GM12878 (cell line): ENCODE measurements at regions not wholly inside any gene's neighbourhood (a gene's known extent, or its start where the extent isn't known, plus 50 kb on each side); places are given as distances from the start of the nearest gene placed in this dataset.

ENCODE experiments used
- ATAC-seq: fragments of 200-7000 bp; cut with Tn5 transposase; 3 replicates; pipeline ENCODE4 v1.9.1; 2020; ENCODE audit warnings: mild to moderate bottlenecking, moderate library complexity
- BruUV-seq: library from RNA; stranded (reverse); fragments of 400-500 nt; replicated peaks from 2 replicates; lab custom pipeline; 2021; lab: Mats Ljungman, UMichigan
- CTCF ChIA-PET: fragments of 300-600 bp; sonication (Branson Sonifier 250); formaldehyde crosslinking; extraction: SDS; loops from one replicate; lab custom pipeline; 2021; ENCODE audit warnings: inconsistent platforms; lab: Yijun Ruan, JAX
- POLR2A ChIA-PET: fragments of 350-600 bp; formaldehyde crosslinking; extraction: SDS; loops from one replicate; lab custom pipeline; 2021; ENCODE audit warnings: inconsistent platforms; lab: Charles Lee
- RAD21 ChIA-PET: fragments of 300-600 bp; sonication (Branson Sonifier 250); formaldehyde crosslinking; loops from one replicate; lab custom pipeline; 2023; ENCODE audit warnings: antibody characterized with exemption; ENCODE audit not compliant: unreplicated experiment; lab: Charles Lee
- SMC1A ChIA-PET: fragments of 300-600 bp; sonication (Branson Sonifier 250); formaldehyde crosslinking; loops from one replicate; lab custom pipeline; 2023; ENCODE audit not compliant: unreplicated experiment, uncharacterized antibody; lab: Charles Lee
- DNase-seq: peaks from one replicate; pipeline ENCODE4 v3.0.0-alpha.2; 2011; ENCODE audit warnings: low read depth, low spot score
- FAIRE-seq: peaks from 3 replicates; lab custom pipeline; 2011; peaks lifted over from hg19 to GRCh38; lab: Jason Lieb, UNC
- H2AFZ ChIP-seq: 2 replicates; pipeline ENCODE4 v1.6.0; 2011; ENCODE audit warnings: low read depth, low read length, control low read depth; ENCODE audit not compliant: control insufficient read depth
- H3K27ac ChIP-seq: 2 replicates; pipeline ENCODE4 v1.5.1; 2011; ENCODE audit warnings: control low read depth; ENCODE audit not compliant: control insufficient read depth, insufficient read depth
- H3K27me3 ChIP-seq, 2 experiments: replicated peaks in 1 of 2; 2 replicates each; pipeline versions ENCODE4 v1.6.0 to v1.6.1; 2011; ENCODE audit warnings: low read length in 1 of 2; ENCODE audit not compliant: control insufficient read depth in 2 of 2, insufficient read depth in 2 of 2
- H3K36me3 ChIP-seq, 2 experiments: 2 replicates each; pipeline ENCODE4 v1.5.1; 2011; ENCODE audit warnings: low read length in 1 of 2; ENCODE audit not compliant: control insufficient read depth in 2 of 2, insufficient read depth in 2 of 2
- H3K4me1 ChIP-seq: 2 replicates; pipeline ENCODE4 v1.6.1; 2011; ENCODE audit warnings: mild to moderate bottlenecking, low read length, moderate library complexity, mixed read lengths; ENCODE audit not compliant: control insufficient read depth, insufficient read depth
- H3K4me2 ChIP-seq: 2 replicates; pipeline ENCODE4 v1.6.0; 2011; ENCODE audit warnings: control low read depth; ENCODE audit not compliant: control insufficient read depth, insufficient read depth
- H3K4me3 ChIP-seq: fragments of 200-600 bp; sonication (generic); 2 replicates; pipeline ENCODE4 v1.5.1; 2016
- H3K79me2 ChIP-seq: 2 replicates; pipeline ENCODE4 v1.6.0; 2011; ENCODE audit warnings: low read length; ENCODE audit not compliant: control insufficient read depth, insufficient read depth
- H3K9ac ChIP-seq: 2 replicates; pipeline ENCODE4 v1.8.0; 2011; ENCODE audit warnings: low read length, control low read depth, mixed read lengths; ENCODE audit not compliant: control insufficient read depth, insufficient read depth
- H3K9me3 ChIP-seq: replicated peaks from 3 replicates; pipeline ENCODE4 v1.5.1; 2011; ENCODE audit warnings: mild to moderate bottlenecking, low read length; ENCODE audit not compliant: control insufficient read depth, insufficient read depth
- H4K20me1 ChIP-seq: 2 replicates; pipeline ENCODE4 v1.6.0; 2011; ENCODE audit not compliant: control insufficient read depth, insufficient read depth
- BMI1 ChIP-seq: fragments of 450-650 bp; IDR thresholded peaks from 2 replicates; pipeline ENCODE4 v1.6.1; 2016; ENCODE audit warnings: mild to moderate bottlenecking, moderate library complexity, borderline replicate concordance
- CHD1 ChIP-seq: IDR thresholded peaks from 2 replicates; pipeline ENCODE4 v1.6.1; 2012; ENCODE audit warnings: low read depth, low read length, improper control_type of control experiment
- CREB1 ChIP-seq: IDR thresholded peaks from 2 replicates; pipeline ENCODE4 v1.6.1; 2012; ENCODE audit warnings: low read depth, mild to moderate bottlenecking, inconsistent platforms
- HDAC6 ChIP-seq: fragments of 200-600 bp; sonication (generic); IDR thresholded peaks from one replicate; pipeline ENCODE4 v1.8.0; 2017; ENCODE audit warnings: antibody characterized with exemption; ENCODE audit not compliant: unreplicated experiment
- MTA2 ChIP-seq: fragments of 450-650 bp; IDR thresholded peaks from 2 replicates; pipeline ENCODE4 v1.6.1; 2016; ENCODE audit warnings: low read depth, mild to moderate bottlenecking, moderate library complexity
- POLR2AphosphoS2 ChIP-seq: IDR thresholded peaks from 2 replicates; pipeline ENCODE4 v1.6.1; 2011; ENCODE audit warnings: low read depth, mild to moderate bottlenecking, low read length, improper control_type of control experiment, moderate library complexity
- STAT3 ChIP-seq: IDR thresholded peaks from 2 replicates; pipeline ENCODE4 v1.6.1; 2011; ENCODE audit warnings: low read depth, low read length, improper control_type of control experiment
- ZNF384 ChIP-seq: IDR thresholded peaks from 2 replicates; pipeline ENCODE4 v1.6.1; 2012; ENCODE audit warnings: low read depth, mild to moderate bottlenecking, low read length, improper control_type of control experiment, borderline replicate concordance
- WGBS: methylation state at CpG from one replicate; pipeline ENCODE4 v1.1.6; 2016; ENCODE audit warnings: low lambda C conversion rate; ENCODE audit not compliant: insufficient replicate concordance, insufficient coverage; ENCODE audit errors: missing lambda C conversion rate; 5-methylcytosine and 5-hydroxymethylcytosine counted together
- in situ Hi-C: fragments of 300-500 bp; cut with MboI; formaldehyde crosslinking; loops from 9 replicates; pipeline ENCODE4 v1.14.3; 2018; ENCODE audit warnings: mixed read lengths
- intact Hi-C: fragments of 100-400 bp; cut with micrococcal nuclease; formaldehyde crosslinking; loops from one replicate; pipeline ENCODE4 v1.14.2; 2022; ENCODE audit not compliant: unreplicated experiment
- TF ChIP-seq, protein P1 (sequence below): fragments of 450-650 bp; IDR thresholded peaks from 2 replicates; pipeline ENCODE4 v1.6.1; 2017; ENCODE audit warnings: low read depth, mild to moderate bottlenecking, moderate library complexity
- TF ChIP-seq, protein P2 (sequence below): fragments of 150-350 bp; IDR thresholded peaks from 2 replicates; pipeline ENCODE4 v1.6.1; 2014; ENCODE audit warnings: mild to moderate bottlenecking, low read depth, low read length

GRCh38 chr1:102096162-102096561 is 99.4 kb upstream of the OLFM3 start:
- FAIRE-seq (no peak), ATAC-seq (no peak), DNase-seq (no peak)
- H3K36me3 ChIP-seq: no peaks in the 10 kb centered on the region
- H2AFZ ChIP-seq: no peak overlapping the region
- TF ChIP-seq ZNF384 (no peak), STAT3 (no peak), CHD1 (no peak), HDAC6 (no peak), MTA2 (no peak), BMI1 (no peak), CREB1 (no peak), POLR2AphosphoS2 (no peak)
- TF ChIP-seq, protein P1, sequence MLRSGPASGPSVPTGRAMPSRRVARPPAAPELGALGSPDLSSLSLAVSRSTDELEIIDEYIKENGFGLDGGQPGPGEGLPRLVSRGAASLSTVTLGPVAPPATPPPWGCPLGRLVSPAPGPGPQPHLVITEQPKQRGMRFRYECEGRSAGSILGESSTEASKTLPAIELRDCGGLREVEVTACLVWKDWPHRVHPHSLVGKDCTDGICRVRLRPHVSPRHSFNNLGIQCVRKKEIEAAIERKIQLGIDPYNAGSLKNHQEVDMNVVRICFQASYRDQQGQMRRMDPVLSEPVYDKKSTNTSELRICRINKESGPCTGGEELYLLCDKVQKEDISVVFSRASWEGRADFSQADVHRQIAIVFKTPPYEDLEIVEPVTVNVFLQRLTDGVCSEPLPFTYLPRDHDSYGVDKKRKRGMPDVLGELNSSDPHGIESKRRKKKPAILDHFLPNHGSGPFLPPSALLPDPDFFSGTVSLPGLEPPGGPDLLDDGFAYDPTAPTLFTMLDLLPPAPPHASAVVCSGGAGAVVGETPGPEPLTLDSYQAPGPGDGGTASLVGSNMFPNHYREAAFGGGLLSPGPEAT: no peak
- TF ChIP-seq, protein P2, sequence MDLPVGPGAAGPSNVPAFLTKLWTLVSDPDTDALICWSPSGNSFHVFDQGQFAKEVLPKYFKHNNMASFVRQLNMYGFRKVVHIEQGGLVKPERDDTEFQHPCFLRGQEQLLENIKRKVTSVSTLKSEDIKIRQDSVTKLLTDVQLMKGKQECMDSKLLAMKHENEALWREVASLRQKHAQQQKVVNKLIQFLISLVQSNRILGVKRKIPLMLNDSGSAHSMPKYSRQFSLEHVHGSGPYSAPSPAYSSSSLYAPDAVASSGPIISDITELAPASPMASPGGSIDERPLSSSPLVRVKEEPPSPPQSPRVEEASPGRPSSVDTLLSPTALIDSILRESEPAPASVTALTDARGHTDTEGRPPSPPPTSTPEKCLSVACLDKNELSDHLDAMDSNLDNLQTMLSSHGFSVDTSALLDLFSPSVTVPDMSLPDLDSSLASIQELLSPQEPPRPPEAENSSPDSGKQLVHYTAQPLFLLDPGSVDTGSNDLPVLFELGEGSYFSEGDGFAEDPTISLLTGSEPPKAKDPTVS: no peak
- no TSS peak for BruUV-seq
- 0% methylated on average over 1 of the region's 1 CpG for WGBS
- no peaks in the 10 kb centered on the region for H3K9me3 ChIP-seq
- POLR2A ChIA-PET: no interaction called here
- no peak overlapping the region for H3K4me2 ChIP-seq
- in situ Hi-C loops: no loop called here
- no peak overlapping the region for H3K27ac ChIP-seq
- RAD21 ChIA-PET: no interaction called here
- SMC1A ChIA-PET: no interaction called here
- no peaks in the 10 kb centered on the region for H4K20me1 ChIP-seq
- no peaks in the 10 kb centered on the region for H3K4me1 ChIP-seq
- intact Hi-C loops: no loop called here
- no peak overlapping the region for H3K4me3 ChIP-seq
- H3K9ac ChIP-seq: no peak overlapping the region
- H3K79me2 ChIP-seq: no peaks in the 10 kb centered on the region
- CTCF ChIA-PET: no interaction called here
- no peaks in the 10 kb centered on the region for H3K27me3 ChIP-seq
